Neural crest cell (in vitro differentiated cells): ENCODE measurements at regions not wholly inside any gene's neighbourhood (a gene's known extent, or its start where the extent isn't known, plus 50 kb on each side); places are given as distances from the start of the nearest gene placed in this dataset.
A peak's percentile ranks its signal among the peaks of the same experiment; 100 is the strongest.

ENCODE experiments used
- DNase-seq: peaks from one replicate; pipeline ENCODE4 v3.0.0; 2021; ENCODE audit warnings: low read depth, mixed read lengths, low spot score
- H3K27ac Mint-ChIP-seq: one replicate; pipeline ENCODE4 v1.8.0; 2021; ENCODE audit warnings: mild to moderate bottlenecking, mixed read lengths; ENCODE audit not compliant: unreplicated experiment
- H3K27me3 Mint-ChIP-seq: 2 replicates; pipeline ENCODE4 v1.8.0; 2021; ENCODE audit warnings: low read depth, mild to moderate bottlenecking, mixed read lengths
- H3K36me3 Mint-ChIP-seq: 2 replicates; pipeline ENCODE4 v1.8.0; 2021; ENCODE audit warnings: low read depth, mild to moderate bottlenecking, mixed read lengths
- H3K4me1 Mint-ChIP-seq: 2 replicates; pipeline ENCODE4 v1.8.0; 2021; ENCODE audit warnings: mixed read lengths
- H3K4me3 Mint-ChIP-seq: one replicate; pipeline ENCODE4 v1.8.0; 2021; ENCODE audit warnings: mild to moderate bottlenecking, mixed read lengths
- H3K9me3 Mint-ChIP-seq: 2 replicates; pipeline ENCODE4 v1.8.0; 2021; ENCODE audit warnings: mixed read lengths
- CTCF ChIP-seq: fragments of 200-600 bp; sonication (generic); conservative IDR thresholded peaks from 2 replicates; pipeline ENCODE4 v1.5.0; 2021; ENCODE audit warnings: antibody characterized with exemption, mild to moderate bottlenecking

- TF ChIP-seq CTCF = no peak
- Mint-ChIP-seq H3K4me3 (no peak overlapping the region), H3K27me3 (no peaks in the 10 kb centered on the region), H3K36me3 (no peaks in the 10 kb centered on the region), H3K9me3 (no peaks in the 10 kb centered on the region), H3K4me1 (no peaks in the 10 kb centered on the region), H3K27ac (no peak overlapping the region)
- DNase-seq = no peak
Measured at GRCh38 chr6:104282581-104282980, 577.1 kb downstream of the HACE1 start.

GRCh38 chr6:104281370-104281769, 578.3 kb downstream of the HACE1 start:
- TF ChIP-seq CTCF = peak; percentile 17
- no peak overlapping the region for H3K27ac Mint-ChIP-seq
- H3K36me3 Mint-ChIP-seq = no peaks in the 10 kb centered on the region
- H3K27me3 Mint-ChIP-seq = no peaks in the 10 kb centered on the region
- no peak overlapping the region for H3K4me3 Mint-ChIP-seq
- no peaks in the 10 kb centered on the region for H3K4me1 Mint-ChIP-seq
- H3K9me3 Mint-ChIP-seq = peaks cover 4% of the 10 kb centered on the region
- DNase-seq = no peak

GRCh38 chr6:104268389-104268788, 591.3 kb downstream of the HACE1 start:
- no peaks in the 10 kb centered on the region for H3K4me1 Mint-ChIP-seq
- DNase-seq = no peak
- no peaks in the 10 kb centered on the region for H3K9me3 Mint-ChIP-seq
- H3K36me3 Mint-ChIP-seq = no peaks in the 10 kb centered on the region
- no peak overlapping the region for H3K27ac Mint-ChIP-seq
- TF ChIP-seq CTCF = no peak
- H3K4me3 Mint-ChIP-seq = no peak overlapping the region
- no peaks in the 10 kb centered on the region for H3K27me3 Mint-ChIP-seq

- H3K36me3 Mint-ChIP-seq = no peaks in the 10 kb centered on the region
- DNase-seq = no peak
- no peak overlapping the region for H3K27ac Mint-ChIP-seq
- no peak overlapping the region for H3K4me3 Mint-ChIP-seq
- no peak for TF ChIP-seq CTCF
- no peaks in the 10 kb centered on the region for H3K9me3 Mint-ChIP-seq
- no peaks in the 10 kb centered on the region for H3K27me3 Mint-ChIP-seq
- no peaks in the 10 kb centered on the region for H3K4me1 Mint-ChIP-seq
Measured at GRCh38 chr6:104266922-104267321, 592.8 kb downstream of the HACE1 start.

- H3K9me3 Mint-ChIP-seq = no peaks in the 10 kb centered on the region
- H3K27me3 Mint-ChIP-seq = no peaks in the 10 kb centered on the region
- no peaks in the 10 kb centered on the region for H3K36me3 Mint-ChIP-seq
- no peak for DNase-seq
- no peak overlapping the region for H3K4me3 Mint-ChIP-seq
- H3K4me1 Mint-ChIP-seq = no peaks in the 10 kb centered on the region
- TF ChIP-seq CTCF = no peak
- H3K27ac Mint-ChIP-seq = no peak overlapping the region
Measured at GRCh38 chr6:104256646-104257045, 603.1 kb downstream of the HACE1 start.

GRCh38 chr6:104253236-104253635, 606.5 kb downstream of the HACE1 start:
- no peak overlapping the region for H3K4me3 Mint-ChIP-seq
- no peaks in the 10 kb centered on the region for H3K36me3 Mint-ChIP-seq
- H3K4me1 Mint-ChIP-seq = no peaks in the 10 kb centered on the region
- H3K27me3 Mint-ChIP-seq = no peaks in the 10 kb centered on the region
- no peak for TF ChIP-seq CTCF
- no peak overlapping the region for H3K27ac Mint-ChIP-seq
- no peak for DNase-seq
- H3K9me3 Mint-ChIP-seq = no peaks in the 10 kb centered on the region
